HT1080 (cell line): ENCODE measurements at regions not wholly inside any gene's neighbourhood (a gene's known extent, or its start where the extent isn't known, plus 50 kb on each side); places are given as distances from the start of the nearest gene placed in this dataset.

Experiments used
- DNase-seq: peaks from one replicate; pipeline ENCODE4 v3.0.0-alpha.2; 2015; ENCODE audit warnings: low read depth

- peak; percentile 67 for DNase-seq
Measured at GRCh38 chr1:186620566-186621350, 59.5 kb downstream of the PTGS2 start.

- DNase-seq = peak; percentile 28
Measured at GRCh38 chr1:186618401-186619170, 61.6 kb downstream of the PTGS2 start.

GRCh38 chr1:186617926-186618325 lies 62.3 kb downstream of the PTGS2 start:
- DNase-seq = no peak

DNA sequence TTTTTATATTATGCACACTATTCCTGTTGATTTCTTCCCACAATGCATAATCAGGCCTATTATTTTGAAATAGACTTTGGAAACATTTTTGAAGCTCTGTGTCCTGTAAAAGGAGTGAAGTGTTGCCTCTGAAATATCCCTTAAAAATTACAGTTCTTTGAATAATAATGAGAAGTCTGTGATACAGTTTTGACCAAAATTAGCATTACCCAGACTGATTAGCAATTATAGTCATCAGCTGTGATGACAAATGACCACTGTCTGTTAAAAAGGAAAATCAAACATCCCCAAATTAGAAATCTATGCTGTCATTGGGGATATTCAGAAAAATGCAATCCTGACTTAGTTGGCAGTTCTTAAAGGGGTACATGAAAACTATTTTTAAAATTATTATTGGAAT lies 63.7 kb downstream of the PTGS2 start:
- DNase-seq = no peak

GRCh38 chr1:186615332-186615731 lies 64.9 kb downstream of the PTGS2 start:
- no peak for DNase-seq

GRCh38 chr1:186611156-186611555 lies 69.1 kb downstream of the PTGS2 start:
- no peak for DNase-seq

GRCh38 chr1:186609183-186609582 lies 71.0 kb downstream of the PTGS2 start:
- DNase-seq = no peak

GRCh38 chr1:186605762-186606350 lies 74.4 kb downstream of the PTGS2 start:
- peak; percentile 63 for DNase-seq

DNA sequence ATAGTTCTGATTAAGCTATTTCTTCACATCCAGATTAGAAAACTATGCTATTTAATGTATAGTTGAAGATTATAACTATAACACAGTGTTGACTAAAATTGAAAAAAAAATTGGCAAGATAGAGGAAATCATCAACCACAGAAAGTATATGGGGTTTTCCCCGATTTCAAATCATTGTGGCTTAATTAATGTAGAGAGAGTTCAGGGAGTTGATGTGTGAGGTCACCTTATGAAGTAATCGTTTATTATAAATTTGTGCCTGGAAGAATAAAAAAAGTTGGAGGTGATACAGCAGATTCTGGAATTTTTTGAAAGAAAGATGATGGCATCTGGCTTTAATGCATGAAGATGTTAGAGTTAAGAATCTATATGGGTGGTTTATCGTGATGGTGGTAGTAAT lies 84.3 kb downstream of the PTGS2 start:
- no peak for DNase-seq

DNA sequence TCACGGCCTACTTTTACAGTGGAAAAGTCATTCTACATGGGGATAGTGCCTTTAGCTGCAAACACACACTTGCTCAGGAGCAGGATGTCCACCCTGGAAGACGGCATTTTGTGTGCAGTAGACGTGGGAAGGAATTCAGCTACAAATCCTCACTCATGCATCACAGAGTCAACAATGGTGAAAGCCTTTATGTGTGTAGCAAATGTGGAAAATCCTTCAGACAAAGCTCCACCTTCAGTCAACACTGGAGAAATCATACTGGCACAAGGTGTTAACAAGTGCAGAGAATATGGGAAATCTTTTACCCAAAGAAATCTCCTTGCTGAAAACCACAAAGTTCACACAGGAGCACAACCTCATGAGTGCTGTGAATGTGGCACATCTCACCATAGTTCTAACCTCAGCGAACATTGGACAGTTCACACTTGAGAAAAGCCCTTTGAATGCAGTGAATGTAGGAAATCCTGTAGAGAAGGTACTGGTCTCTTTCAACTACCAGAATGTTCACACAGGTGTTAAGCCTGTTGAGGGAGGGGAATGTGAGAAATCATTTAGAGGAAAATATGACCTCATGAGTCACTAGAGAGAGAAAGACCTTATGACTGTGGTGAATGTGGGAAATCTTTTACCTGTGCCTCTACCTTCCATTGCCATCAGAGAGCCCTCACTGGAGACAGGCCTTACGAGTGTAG lies 101.8 kb downstream of the PTGS2 start:
- no peak for DNase-seq

DNA sequence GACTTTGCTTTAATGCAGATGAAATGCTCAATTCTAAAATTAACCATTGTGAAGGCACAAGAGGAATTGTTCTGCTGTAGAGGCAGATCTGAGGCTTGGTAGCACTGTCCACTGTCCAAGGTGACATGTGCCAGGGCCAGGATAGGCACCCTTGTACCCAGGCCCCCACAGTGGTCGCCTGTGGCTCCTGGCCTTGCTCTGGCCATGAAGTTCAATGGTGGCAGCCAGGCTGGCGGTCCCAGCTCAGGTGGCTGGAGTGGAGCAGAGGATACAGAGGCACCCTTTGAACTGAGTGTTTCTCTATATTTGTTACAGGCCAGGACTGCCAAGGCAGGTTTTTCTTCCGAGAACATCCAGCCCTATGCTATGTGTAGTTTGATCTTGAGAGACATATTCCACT lies 102.6 kb downstream of the PTGS2 start:
- no peak for DNase-seq

DNA sequence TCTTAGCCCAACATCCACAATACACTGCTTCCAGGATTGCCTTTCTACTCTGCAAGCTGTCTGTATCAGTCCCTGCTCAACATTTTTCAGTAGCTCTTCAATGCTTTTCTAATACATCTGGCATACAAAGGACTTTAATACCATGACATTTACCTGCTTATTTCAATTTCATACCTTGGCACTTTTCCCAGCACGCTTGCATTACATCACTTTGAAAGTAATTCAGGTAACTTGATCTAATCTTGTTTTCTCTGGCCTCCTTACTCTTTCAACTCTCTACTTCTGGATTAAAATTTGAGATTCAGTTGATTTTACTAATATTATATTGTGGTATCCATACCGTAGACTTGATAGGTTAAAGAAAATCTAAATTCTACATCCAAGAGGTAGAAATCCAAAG lies 103.0 kb downstream of the PTGS2 start:
- no peak for DNase-seq

DNA sequence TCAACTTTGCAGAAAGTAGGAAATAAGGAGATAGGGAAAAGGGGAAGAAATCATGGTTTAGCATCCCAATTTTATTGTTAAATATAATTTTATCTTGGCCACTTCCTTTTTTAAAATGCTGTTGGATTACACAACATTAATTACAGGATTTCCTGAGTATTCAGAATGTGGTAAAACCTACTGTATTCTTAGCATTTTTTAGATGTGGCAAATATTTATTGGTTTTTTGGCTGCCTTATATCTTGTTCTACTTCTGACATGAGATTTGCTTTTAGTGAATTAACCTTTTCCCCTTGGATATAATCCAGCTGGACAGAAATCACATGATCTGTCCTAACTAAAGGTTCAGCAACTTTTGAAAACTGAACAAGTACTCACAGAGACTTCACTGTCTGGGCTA lies 104.9 kb downstream of the PTGS2 start:
- no peak for DNase-seq

- no peak for DNase-seq
Measured at GRCh38 chr1:186574926-186575325, 105.3 kb downstream of the PTGS2 start.

DNA sequence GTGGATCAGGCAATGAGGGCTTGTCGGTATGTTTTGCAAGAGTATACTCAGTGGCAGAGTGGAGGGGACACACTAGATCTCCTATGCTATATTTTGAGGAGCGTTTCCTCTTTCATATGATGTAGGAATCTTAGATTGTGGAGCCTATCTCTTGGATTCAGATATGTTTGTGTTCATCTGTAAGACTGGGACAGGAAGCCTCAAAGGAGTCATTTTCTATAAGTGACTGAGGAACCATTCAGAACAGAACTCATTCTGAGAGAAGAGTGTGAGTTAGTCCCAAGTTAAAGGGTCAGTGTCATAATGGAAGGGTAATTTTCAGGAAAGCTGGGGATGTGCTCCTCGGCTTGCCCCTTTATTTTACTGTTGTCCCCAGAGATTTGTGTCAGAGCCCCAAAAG lies 107.7 kb downstream of the PTGS2 start:
- DNase-seq = no peak

- DNase-seq = no peak
Measured at GRCh38 chr1:186571771-186572170, 108.5 kb downstream of the PTGS2 start.

DNA sequence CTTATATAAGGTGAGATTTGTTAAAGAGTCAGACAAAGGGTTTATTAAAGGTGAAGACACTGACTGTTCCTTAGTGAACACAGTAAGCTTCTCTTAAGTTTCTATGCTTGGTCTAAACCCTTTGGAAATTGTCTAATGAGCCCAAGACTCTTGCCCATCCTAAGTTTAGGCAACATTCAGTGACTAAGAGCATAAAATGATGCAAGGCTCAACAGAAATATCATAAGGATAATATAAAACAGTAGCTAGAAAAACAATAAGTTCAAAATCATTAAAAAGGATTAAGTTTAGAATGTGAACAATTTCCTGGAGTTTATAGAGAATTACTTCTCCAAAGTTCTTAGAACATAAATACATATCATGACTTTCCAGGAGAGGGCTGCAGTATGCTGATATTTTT lies 108.9 kb upstream of the PDC start:
- DNase-seq = no peak

- DNase-seq = no peak
Measured at GRCh38 chr1:186568221-186568620, 107.3 kb upstream of the PDC start.

DNA sequence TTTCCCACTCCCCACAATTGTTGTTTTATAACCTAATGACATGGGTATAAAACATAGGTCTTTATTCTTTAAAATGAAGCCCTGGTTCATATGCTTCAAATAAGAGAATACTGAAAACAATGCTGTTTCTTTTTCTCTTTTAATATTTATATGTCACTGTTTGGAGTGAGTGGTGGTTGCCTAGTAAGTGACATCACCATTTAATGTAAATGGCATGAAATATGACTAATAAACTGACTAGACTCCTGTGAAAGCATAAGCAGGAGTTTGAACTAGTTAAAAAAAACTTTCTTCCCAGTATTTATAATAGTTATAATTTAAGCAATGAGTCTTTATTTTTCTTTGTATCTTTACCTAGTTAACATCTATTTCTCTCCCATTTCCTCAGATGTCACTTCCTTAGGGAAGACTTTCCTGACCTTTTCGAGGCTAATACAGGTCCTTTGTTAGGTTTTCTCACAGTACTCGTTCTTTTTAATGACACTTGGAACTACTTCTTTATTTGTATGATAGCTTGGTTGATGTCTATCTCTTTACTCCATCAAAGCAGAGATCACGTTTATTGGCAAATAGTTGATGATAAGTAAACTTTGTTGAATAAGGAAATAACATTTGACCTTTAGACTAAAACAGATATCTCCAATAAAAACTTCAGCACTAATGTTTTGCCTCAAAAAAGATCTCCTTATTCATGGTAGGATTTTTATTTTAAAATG lies 105.4 kb upstream of the PDC start:
- peak; percentile 24 for DNase-seq

DNA sequence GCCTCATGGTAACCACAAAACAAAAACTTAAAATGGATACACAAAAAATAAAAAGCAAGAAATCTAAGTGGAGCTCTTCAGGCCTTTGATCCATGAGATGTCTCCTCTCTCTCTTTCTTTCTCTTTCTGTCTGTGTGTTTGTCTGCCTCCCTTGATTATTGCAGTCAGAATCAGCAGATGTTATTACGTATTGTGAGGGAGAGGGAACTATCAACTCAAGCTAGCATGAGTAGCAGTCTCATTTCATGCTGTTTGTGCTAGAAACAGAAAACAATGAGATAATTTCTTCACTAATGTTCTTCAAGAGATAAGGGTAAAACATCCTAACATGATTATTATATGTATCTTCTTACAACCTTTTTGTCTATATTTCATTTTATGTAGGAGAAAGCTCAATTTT lies 103.7 kb upstream of the PDC start:
- no peak for DNase-seq

DNA sequence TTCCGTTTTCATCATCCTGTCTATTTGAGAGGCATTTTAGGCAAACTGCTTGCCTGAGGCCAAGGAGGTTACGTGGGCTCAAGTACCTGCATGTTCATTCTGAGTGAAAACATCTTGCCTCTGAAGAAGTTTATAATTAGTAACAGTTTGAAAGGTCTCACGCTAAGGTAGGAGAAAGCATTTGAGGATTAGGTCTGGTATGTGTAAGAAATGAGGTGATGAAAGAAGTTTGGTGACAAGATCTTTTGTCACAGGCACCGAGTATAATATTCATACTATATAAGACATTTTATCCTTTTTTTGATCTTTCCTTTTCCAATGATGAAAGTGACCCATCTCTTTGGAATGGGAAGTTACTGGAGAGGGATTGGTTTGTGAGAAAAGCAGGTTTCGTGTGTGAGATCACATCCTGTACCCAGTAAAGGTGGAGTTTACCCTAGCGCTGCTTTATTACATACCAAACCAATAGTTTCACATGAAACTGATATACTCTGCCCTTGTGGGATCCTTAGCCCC lies 98.7 kb upstream of the PDC start:
- DNase-seq = peak; percentile 48
